PC-9 (cell line): ENCODE measurements at regions not wholly inside any gene's neighbourhood (a gene's known extent, or its start where the extent isn't known, plus 50 kb on each side); places are given as distances from the start of the nearest gene placed in this dataset.

Experiments used
- BruUV-seq: library from RNA; stranded (reverse); fragments of 400-500 nt; replicated peaks from 2 replicates; lab custom pipeline; 2021; lab: Mats Ljungman, UMichigan
- CTCF ChIA-PET: fragments of 300-600 bp; sonication (Branson Sonifier 250); formaldehyde crosslinking; loops from one replicate; lab custom pipeline; 2022; ENCODE audit warnings: antibody characterized with exemption; lab: Charles Lee
- POLR2A ChIA-PET: fragments of 300-600 bp; sonication (Branson Sonifier 250); formaldehyde crosslinking; loops from one replicate; lab custom pipeline; 2022; ENCODE audit warnings: antibody characterized with exemption; ENCODE audit not compliant: unreplicated experiment; lab: Charles Lee
- DNase-seq, 2 experiments: peaks; one replicate each; pipeline versions ENCODE4 v3.0.0 to v3.0.0-alpha.2; 2015 to 2022; ENCODE audit warnings: mixed read lengths in 1 of 2
- H2AFZ ChIP-seq: fragments of 200-600 bp; sonication (generic); 2 replicates; pipeline ENCODE4 v1.8.1; 2017; ENCODE audit warnings: antibody characterized with exemption
- H3F3A ChIP-seq: fragments of 200-600 bp; sonication (generic); 2 replicates; pipeline ENCODE4 v1.8.1; 2017; ENCODE audit warnings: antibody characterized with exemption, mild to moderate bottlenecking, low read depth; ENCODE audit not compliant: insufficient read depth
- H3K27ac ChIP-seq: fragments of 200-600 bp; sonication (generic); 2 replicates; pipeline ENCODE4 v1.6.1; 2016; ENCODE audit warnings: mixed run types
- H3K27me3 ChIP-seq: fragments of 200-600 bp; sonication (generic); 2 replicates; pipeline ENCODE4 v1.6.1; 2016; ENCODE audit warnings: low read depth, mixed run types; ENCODE audit not compliant: insufficient read depth
- H3K36me3 ChIP-seq: fragments of 200-600 bp; sonication (generic); 2 replicates; pipeline ENCODE4 v1.6.1; 2016; ENCODE audit warnings: low read depth, mixed run types
- H3K4me1 ChIP-seq: fragments of 200-600 bp; sonication (generic); replicated peaks from 2 replicates; pipeline ENCODE4 v1.6.1; 2016; ENCODE audit warnings: mixed run types; ENCODE audit not compliant: insufficient read depth
- H3K4me2 ChIP-seq: fragments of 200-600 bp; sonication (generic); 2 replicates; pipeline ENCODE4 v1.6.1; 2017; ENCODE audit warnings: mixed run types
- H3K4me3 ChIP-seq: fragments of 200-600 bp; sonication (generic); 2 replicates; pipeline ENCODE4 v1.6.1; 2016; ENCODE audit warnings: mixed run types
- H3K79me2 ChIP-seq: fragments of 200-600 bp; sonication (generic); 2 replicates; pipeline ENCODE4 v1.6.1; 2017; ENCODE audit warnings: low read depth, mixed run types
- H3K9me2 ChIP-seq: fragments of 200-600 bp; sonication (generic); 2 replicates; pipeline ENCODE4 v1.8.1; 2017; ENCODE audit warnings: mild to moderate bottlenecking; ENCODE audit not compliant: insufficient read depth
- H3K9me3 ChIP-seq: fragments of 200-600 bp; sonication (generic); 2 replicates; pipeline ENCODE4 v1.8.1; 2016; ENCODE audit warnings: low read depth; ENCODE audit not compliant: insufficient read depth
- H4K20me1 ChIP-seq: fragments of 200-600 bp; sonication (generic); 2 replicates; pipeline ENCODE4 v1.8.1; 2017; ENCODE audit not compliant: insufficient read depth
- EZH2 ChIP-seq: fragments of 200-600 bp; sonication (generic); IDR thresholded peaks from 2 replicates; pipeline ENCODE4 v1.8.0; 2017; ENCODE audit warnings: antibody characterized with exemption, low read depth
- intact Hi-C: fragments of 100-400 bp; cut with micrococcal nuclease; formaldehyde crosslinking; loops from one replicate; pipeline ENCODE4 v1.10.0; 2022; ENCODE audit not compliant: unreplicated experiment
- TF ChIP-seq, protein P1 (sequence below): fragments of 200-600 bp; sonication (generic); conservative IDR thresholded peaks from 2 replicates; pipeline ENCODE4 v1.6.1; 2017; ENCODE audit warnings: mixed run types, antibody characterized with exemption, mild to moderate bottlenecking, moderate library complexity

DNA sequence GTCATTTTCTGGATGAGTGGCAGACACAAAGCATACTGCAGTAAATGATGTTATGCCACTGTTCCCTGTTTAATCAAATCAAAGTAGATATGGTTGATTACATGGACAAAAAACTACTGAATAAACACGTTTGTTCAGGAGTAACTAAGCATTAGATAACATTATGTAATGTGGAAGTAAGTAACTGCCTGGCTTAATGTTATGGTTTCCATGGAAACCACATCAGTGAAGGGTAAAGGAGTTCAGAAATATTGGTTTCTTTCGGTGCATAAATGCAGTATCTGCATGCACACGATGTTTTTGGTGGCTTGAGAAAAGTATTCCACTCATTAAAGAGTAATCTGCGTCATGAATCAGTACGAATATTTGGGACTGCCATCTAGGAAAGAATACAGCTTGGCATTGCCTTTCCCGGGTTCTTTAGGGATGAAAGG is 131.3 kb upstream of the PRKCQ start:
- no peaks in the 10 kb centered on the region for H4K20me1 ChIP-seq
- H3K27ac ChIP-seq = no peak overlapping the region
- BruUV-seq = no TSS peak
- H2AFZ ChIP-seq = no peak overlapping the region
- ChIA-PET POLR2A (no interaction called here), CTCF (no interaction called here)
- no peaks in the 10 kb centered on the region for H3K36me3 ChIP-seq
- H3K4me2 ChIP-seq = no peak overlapping the region
- H3K9me2 ChIP-seq = no peaks in the 10 kb centered on the region
- DNase-seq = no peak
- intact Hi-C loops = no loop called here
- no peaks in the 10 kb centered on the region for H3K4me1 ChIP-seq
- H3F3A ChIP-seq = no peaks in the 10 kb centered on the region
- no peak overlapping the region for H3K4me3 ChIP-seq
- no peaks in the 10 kb centered on the region for H3K9me3 ChIP-seq
- TF ChIP-seq, protein P1, sequence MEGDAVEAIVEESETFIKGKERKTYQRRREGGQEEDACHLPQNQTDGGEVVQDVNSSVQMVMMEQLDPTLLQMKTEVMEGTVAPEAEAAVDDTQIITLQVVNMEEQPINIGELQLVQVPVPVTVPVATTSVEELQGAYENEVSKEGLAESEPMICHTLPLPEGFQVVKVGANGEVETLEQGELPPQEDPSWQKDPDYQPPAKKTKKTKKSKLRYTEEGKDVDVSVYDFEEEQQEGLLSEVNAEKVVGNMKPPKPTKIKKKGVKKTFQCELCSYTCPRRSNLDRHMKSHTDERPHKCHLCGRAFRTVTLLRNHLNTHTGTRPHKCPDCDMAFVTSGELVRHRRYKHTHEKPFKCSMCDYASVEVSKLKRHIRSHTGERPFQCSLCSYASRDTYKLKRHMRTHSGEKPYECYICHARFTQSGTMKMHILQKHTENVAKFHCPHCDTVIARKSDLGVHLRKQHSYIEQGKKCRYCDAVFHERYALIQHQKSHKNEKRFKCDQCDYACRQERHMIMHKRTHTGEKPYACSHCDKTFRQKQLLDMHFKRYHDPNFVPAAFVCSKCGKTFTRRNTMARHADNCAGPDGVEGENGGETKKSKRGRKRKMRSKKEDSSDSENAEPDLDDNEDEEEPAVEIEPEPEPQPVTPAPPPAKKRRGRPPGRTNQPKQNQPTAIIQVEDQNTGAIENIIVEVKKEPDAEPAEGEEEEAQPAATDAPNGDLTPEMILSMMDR = no peak
- no peak for TF ChIP-seq EZH2
- H3K27me3 ChIP-seq = no peaks in the 10 kb centered on the region
- no peaks in the 10 kb centered on the region for H3K79me2 ChIP-seq

DNA sequence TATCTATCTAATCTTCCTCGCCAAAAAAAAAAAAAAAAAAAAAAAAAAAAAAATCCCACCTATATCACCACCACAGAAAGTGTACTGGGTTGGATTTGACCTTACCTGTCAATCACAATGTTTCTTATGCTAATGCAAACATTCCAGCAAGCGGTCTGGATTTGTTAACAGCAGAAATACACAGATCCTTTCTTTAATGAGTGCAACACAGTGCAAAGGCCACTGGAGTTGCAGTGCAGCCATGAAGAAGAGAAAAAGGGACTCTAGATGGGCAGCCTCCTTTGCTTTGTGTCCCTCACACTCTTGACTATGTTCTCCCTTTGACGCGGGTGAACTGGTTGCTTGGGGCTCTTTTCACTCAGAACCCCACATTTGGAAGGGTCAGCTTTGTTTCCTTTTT is 127.3 kb upstream of the PRKCQ start:
- Histone ChIP-seq H3K9me2 (no peaks in the 10 kb centered on the region), H2AFZ (no peak overlapping the region), H3K4me1 (no peaks in the 10 kb centered on the region), H3F3A (no peaks in the 10 kb centered on the region), H3K79me2 (no peaks in the 10 kb centered on the region), H3K36me3 (no peaks in the 10 kb centered on the region), H3K4me3 (no peak overlapping the region), H3K27me3 (no peaks in the 10 kb centered on the region), H3K27ac (no peak overlapping the region), H3K4me2 (no peak overlapping the region), H3K9me3 (no peaks in the 10 kb centered on the region), H4K20me1 (no peaks in the 10 kb centered on the region)
- intact Hi-C loops = no loop called here
- no peak for TF ChIP-seq EZH2
- TF ChIP-seq, protein P1 = no peak
- no TSS peak for BruUV-seq
- DNase-seq = no peak
- CTCF ChIA-PET = no interaction called here
- POLR2A ChIA-PET = no interaction called here

DNA sequence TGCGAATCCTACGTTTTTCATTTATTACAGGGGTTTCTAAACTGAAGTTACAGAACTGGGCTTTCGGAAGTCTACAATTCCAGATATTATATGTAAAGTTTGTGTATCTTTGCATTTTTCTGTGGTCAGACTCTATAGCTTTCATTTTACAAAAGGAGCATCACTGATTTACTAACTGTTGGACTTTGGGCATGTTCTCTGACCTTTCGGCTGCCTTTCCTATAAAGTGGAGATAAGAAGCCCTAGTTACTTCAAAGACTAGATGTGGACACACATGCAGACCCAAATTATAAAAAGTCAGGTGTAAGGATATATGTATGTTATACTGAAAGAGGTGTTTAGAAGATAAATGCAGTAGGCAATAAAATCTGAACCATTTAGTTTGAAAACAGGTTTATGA is 126.6 kb upstream of the PRKCQ start:
- Histone ChIP-seq H3K9me3 (no peaks in the 10 kb centered on the region), H3F3A (no peaks in the 10 kb centered on the region), H3K9me2 (no peaks in the 10 kb centered on the region), H3K27me3 (no peaks in the 10 kb centered on the region), H3K4me2 (no peak overlapping the region), H2AFZ (no peak overlapping the region), H4K20me1 (no peaks in the 10 kb centered on the region), H3K4me3 (no peak overlapping the region), H3K36me3 (no peaks in the 10 kb centered on the region), H3K27ac (no peak overlapping the region), H3K79me2 (no peaks in the 10 kb centered on the region), H3K4me1 (no peaks in the 10 kb centered on the region)
- TF ChIP-seq, protein P1 = no peak
- BruUV-seq = no TSS peak
- CTCF ChIA-PET = interaction anchor here (0.6 kb wide), 1 partner anchor 24 kb away, joined by 3 read pairs; no protein-coding TSS in a partner anchor
- intact Hi-C loops = no loop called here
- POLR2A ChIA-PET = interaction anchor here (0.7 kb wide), 1 partner anchor 127 kb away, joined by 5 read pairs; no protein-coding TSS in a partner anchor
- DNase-seq = no peak
